Effector CD8-positive, alpha-beta T cell (primary cell): ENCODE measurements at regions not wholly inside any gene's neighbourhood (a gene's known extent, or its start where the extent isn't known, plus 50 kb on each side); places are given as distances from the start of the nearest gene placed in this dataset.

Experiments used
- DNase-seq: peaks from one replicate; lab custom pipeline; 2025; lab: John Stamatoyannopoulos, UW

GRCh38 chr1:212526111-212526491, 82.5 kb upstream of the ATF3 start:
- DNase-seq = no peak

- DNase-seq = no peak
Observed at GRCh38 chr1:212528501-212528900, 80.1 kb upstream of the ATF3 start.

GRCh38 chr1:212529211-212529741, 79.3 kb upstream of the ATF3 start:
- DNase-seq = no peak

GRCh38 chr1:212531267-212531666, 77.3 kb upstream of the ATF3 start:
- no peak for DNase-seq

- DNase-seq = no peak
Observed at GRCh38 chr1:212531796-212532195, 76.8 kb upstream of the ATF3 start.

GRCh38 chr1:212532469-212533147, 76.0 kb upstream of the ATF3 start:
- DNase-seq = no peak

GRCh38 chr1:212533148-212533517, 75.4 kb upstream of the ATF3 start:
- DNase-seq = no peak

- DNase-seq = no peak
Observed at GRCh38 chr1:212536586-212536985, 72.0 kb upstream of the ATF3 start.

GRCh38 chr1:212537610-212538009, 71.0 kb upstream of the ATF3 start:
- DNase-seq = no peak

- no peak for DNase-seq
Observed at GRCh38 chr1:212539737-212540430, 68.7 kb upstream of the ATF3 start.

GRCh38 chr1:212542761-212543187, 65.8 kb upstream of the ATF3 start:
- DNase-seq = no peak

- DNase-seq = no peak
Observed at GRCh38 chr1:212544110-212544509, 64.5 kb upstream of the ATF3 start.

- DNase-seq = no peak
Observed at GRCh38 chr1:212545941-212546635, 62.5 kb upstream of the ATF3 start.

- no peak for DNase-seq
Observed at GRCh38 chr1:212549503-212550017, 59.0 kb upstream of the ATF3 start.

GRCh38 chr1:212551929-212552328, 56.6 kb upstream of the ATF3 start:
- DNase-seq = no peak

GRCh38 chr1:212553676-212554075, 54.9 kb upstream of the ATF3 start:
- DNase-seq = no peak

- no peak for DNase-seq
Observed at GRCh38 chr1:212554401-212554800, 54.2 kb upstream of the ATF3 start.

- no peak for DNase-seq
Observed at GRCh38 chr1:212555426-212555825, 53.1 kb upstream of the ATF3 start.

- DNase-seq = no peak
Observed at GRCh38 chr1:212556822-212557549, 51.6 kb upstream of the ATF3 start.

GRCh38 chr1:212557739-212558692, 50.5 kb upstream of the ATF3 start:
- no peak for DNase-seq
